GM21619 (cell line): ENCODE measurements at regions not wholly inside any gene's neighbourhood (a gene's known extent, or its start where the extent isn't known, plus 50 kb on each side); places are given as distances from the start of the nearest gene placed in this dataset.

Source experiments
- ATAC-seq: cut with Tn5 transposase; IDR thresholded peaks from one replicate; pipeline ENCODE4 v1.9.1; 2021; ENCODE audit not compliant: unreplicated experiment

DNA sequence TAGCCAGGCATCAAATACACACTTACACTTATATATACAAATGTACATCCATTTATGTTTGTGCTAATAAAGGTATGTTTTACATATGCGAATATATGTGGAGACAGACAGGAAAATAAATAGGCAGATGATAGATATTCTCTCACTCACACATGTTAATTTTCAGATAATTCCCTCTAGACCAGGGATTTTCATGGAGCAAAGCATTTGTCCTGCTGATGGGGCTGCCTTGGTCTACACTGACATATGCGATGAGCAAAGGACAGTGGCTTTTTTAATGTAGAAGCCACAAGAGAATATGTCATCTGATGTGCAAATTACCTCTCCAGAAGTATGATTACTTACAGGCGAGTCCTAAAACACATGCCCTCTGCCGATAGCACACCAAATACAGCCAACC is 224.5 kb downstream of the VEGFC start:
- no peak for ATAC-seq

- no peak for ATAC-seq
These were observed 223.4 kb downstream of the VEGFC start for GRCh38 chr4:176569301-176569700.

DNA sequence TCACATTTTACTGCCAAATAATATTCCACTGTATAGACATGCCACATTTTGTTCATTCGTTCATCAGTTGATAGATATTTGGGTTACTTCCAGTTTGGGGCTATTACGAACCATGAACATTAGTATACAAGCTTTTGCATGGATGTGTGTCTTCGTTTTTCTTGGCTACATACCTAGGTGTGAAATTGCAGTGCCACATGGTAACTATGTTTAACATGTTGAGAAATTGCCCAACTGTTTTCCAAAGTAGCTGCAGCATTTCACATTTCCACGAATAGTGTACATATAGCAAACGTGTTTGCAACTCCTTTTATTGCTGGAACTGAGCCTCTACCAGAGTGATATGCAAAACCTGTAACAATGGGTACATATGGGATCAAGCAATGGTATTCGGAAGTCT is 221.5 kb downstream of the VEGFC start:
- ATAC-seq: no peak

DNA sequence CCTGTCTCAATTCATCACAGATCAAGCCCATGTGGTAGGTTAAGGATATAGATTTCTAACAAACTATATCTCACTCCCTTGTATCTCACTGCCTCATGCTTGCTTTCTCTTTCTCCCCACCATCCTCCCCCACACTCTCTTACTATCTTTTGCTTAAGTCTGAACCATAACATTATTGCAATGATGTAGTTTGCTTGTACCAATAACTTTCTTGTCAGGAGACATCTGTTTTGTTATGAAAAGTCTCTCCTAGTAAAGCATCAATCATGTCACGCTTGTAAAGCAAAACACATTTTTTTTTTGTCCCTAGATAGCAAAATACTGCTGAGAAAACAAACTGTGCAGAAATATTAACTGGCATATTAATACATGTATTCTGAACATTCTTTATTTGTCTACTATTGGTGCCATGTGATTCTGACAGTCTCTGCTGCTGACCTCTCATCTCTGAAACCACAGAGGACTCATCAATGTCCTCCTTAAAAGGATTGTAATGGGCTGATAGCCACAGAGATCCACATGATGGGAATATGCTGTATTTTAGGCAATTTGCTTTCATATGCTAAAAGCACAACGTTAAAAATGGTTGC is 217.5 kb downstream of the VEGFC start:
- ATAC-seq: no peak

- no peak for ATAC-seq
These were observed 213.5 kb downstream of the VEGFC start for GRCh38 chr4:176579226-176579625.

DNA sequence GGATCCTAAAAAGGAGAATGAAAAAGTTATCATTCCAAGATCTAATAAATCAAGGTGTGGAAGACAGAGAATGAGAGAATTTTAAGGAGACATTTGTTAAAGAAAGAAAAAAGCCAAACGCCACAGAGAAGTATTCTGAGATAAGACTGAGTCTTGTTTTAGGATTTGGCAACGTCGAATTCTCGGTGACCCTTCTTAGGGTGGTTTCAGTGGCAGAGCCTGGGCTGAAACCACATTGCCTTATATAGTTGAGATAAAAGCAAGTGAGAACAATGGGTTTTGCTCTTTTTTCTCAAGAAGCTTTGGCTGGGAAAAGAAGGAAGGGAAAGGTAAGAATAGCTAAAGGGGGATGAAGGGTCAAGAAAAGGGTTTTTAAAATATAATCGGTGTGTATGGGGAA is 209.4 kb downstream of the VEGFC start:
- ATAC-seq: no peak

GRCh38 chr4:176584031-176584606 is 208.6 kb downstream of the VEGFC start:
- ATAC-seq: no peak

GRCh38 chr4:176587920-176588319 is 204.8 kb downstream of the VEGFC start:
- no peak for ATAC-seq

DNA sequence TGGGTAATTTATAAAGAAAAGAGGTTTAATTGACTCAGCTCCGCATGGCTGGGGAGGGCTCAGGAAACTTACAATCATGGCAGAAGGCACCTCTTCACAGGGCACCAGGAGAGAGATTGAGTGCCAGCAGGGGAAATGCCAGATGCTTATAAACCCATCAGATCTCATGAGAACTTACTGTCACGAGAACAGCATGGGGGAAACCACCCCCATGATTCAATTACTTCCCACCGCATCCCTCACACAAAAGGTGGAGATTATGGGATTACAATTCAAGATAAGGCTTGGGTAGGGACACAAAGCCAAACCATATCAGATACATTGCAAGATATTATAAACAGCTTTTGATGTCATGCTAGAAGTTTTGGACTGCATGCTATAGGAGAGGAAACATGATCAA is 204.3 kb downstream of the VEGFC start:
- no peak for ATAC-seq

- no peak for ATAC-seq
These were observed 199.6 kb downstream of the VEGFC start for GRCh38 chr4:176592976-176593670.

GRCh38 chr4:176593943-176594342 is 198.8 kb downstream of the VEGFC start:
- ATAC-seq: no peak

GRCh38 chr4:176595257-176595656 is 197.5 kb downstream of the VEGFC start:
- no peak for ATAC-seq

- ATAC-seq: no peak
These were observed 191.6 kb downstream of the VEGFC start for GRCh38 chr4:176601124-176601523.

- ATAC-seq: no peak
These were observed 184.9 kb downstream of the VEGFC start for GRCh38 chr4:176607807-176608206.

GRCh38 chr4:176608346-176608745 is 184.4 kb downstream of the VEGFC start:
- no peak for ATAC-seq

- ATAC-seq: no peak
These were observed 182.1 kb downstream of the VEGFC start for GRCh38 chr4:176610594-176610993.

DNA sequence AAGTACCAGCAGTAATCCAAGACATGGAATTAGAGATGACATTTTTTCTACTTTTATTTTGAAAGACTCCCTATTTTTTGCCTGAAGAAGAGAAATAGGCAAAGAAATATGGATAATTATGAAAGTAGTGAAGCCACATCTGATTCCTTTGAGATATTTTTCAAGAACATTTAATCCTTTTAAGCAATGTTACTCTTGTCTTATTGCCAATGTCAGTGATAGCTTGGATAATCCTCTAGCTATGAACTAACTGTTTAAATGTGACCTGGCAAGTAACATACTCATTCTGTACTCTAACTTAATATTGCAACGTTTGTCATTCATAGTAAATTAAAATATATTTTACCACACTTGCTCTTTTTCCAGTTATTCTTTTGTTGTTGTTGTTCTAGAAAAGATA is 181.3 kb downstream of the VEGFC start:
- no peak for ATAC-seq

GRCh38 chr4:176611951-176612350 is 180.8 kb downstream of the VEGFC start:
- no peak for ATAC-seq

DNA sequence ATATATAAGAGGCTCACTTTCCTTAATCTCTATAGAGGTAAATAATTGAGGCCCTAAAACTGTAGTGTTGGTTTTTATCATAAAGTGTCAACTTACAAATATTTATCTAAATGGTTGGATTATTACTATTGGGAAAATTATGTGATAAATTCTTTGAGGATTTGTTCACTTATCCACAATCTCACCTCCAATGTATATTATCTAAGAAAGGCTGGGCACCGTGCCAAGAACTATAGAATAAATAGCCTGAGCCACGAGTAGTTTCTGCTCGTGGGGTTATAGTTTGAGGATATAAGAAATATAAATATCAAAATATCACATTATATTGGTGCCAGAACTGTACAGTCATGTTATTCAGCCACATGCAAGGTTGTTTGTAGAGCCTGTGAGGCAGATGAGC is 177.9 kb downstream of the VEGFC start:
- no peak for ATAC-seq

DNA sequence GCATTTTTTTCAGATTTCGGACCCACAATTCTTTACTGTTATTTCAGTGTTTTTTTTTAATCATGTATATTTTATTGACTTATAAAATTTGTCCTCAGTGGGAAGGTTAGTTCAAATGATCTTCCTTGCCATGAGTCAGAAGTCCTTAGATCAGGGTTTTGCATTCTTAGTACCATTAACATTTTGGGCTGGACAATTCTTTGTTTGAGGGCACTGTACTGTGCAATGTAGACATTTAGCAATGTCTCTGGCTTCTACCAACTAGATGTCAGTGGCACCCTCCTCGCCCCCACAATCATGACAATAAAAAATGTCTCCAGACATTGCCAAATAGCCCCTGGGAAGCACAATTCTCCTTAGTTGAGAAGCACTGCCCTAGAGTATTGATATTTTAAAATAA is 176.6 kb downstream of the VEGFC start:
- ATAC-seq: no peak

DNA sequence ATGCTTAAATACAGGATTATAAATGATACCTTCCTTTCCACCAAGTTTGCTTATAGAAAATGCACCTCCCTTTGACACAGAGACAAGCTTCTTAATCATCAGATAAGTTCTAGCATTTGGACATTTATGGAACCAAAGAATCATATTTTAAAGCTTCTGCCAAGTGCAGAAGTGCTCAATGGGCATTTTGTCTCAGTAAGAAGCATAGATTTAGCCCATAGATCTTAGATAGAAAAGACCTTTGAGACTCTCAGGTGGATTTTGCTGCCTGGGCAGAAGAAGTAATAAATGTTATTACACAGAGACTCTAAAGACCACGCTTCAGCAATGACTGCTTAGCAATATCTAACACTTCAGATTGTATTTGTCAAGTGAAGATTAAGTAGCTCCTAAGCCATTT is 174.6 kb downstream of the VEGFC start:
- no peak for ATAC-seq

DNA sequence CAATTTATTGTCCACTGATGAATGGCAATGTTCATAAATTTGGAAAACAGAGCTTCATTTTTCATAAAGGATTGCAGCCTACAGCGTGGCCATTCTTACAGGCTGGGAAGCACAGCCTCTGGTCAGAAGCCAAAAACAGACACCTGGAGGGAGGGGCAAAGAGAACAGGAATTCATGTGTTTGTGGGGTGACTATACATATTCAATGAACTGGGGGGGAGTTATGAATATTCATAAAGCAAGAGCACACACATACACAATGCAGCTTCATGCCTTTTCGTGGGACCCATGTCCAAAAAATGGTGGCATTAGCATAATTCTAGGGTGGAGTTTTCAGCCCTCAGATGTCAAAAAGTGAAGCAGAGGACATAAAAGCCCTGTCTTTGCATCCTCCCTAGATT is 173.3 kb downstream of the VEGFC start:
- no peak for ATAC-seq
